ENCODE measurements at regions not wholly inside any gene's neighbourhood (a gene's known extent, or its start where the extent isn't known, plus 50 kb on each side); places are given as distances from the start of the nearest gene placed in this dataset.
A peak's percentile ranks its signal among the peaks of the same experiment; 100 is the strongest.

- ATAC-seq = no peak
- Mint-ChIP-seq H3K9me3 (no peaks in the 10 kb centered on the region), H3K27me3 (peaks cover 0 to 23% of the 10 kb centered on the region in 2 donors), H3K36me3 (no peaks in the 10 kb centered on the region), H3K27ac (no peak overlapping the region), H3K4me1 (ENCODE audit: low read depth in 2 of 2) (no peaks in the 10 kb centered on the region), H3K4me3 (no peak overlapping the region)
- DNase-seq (ENCODE audit: low spot score) = no peak
Measured at GRCh38 chr2:217631115-217631514, 371.7 kb downstream of the TNS1 start.

DNA sequence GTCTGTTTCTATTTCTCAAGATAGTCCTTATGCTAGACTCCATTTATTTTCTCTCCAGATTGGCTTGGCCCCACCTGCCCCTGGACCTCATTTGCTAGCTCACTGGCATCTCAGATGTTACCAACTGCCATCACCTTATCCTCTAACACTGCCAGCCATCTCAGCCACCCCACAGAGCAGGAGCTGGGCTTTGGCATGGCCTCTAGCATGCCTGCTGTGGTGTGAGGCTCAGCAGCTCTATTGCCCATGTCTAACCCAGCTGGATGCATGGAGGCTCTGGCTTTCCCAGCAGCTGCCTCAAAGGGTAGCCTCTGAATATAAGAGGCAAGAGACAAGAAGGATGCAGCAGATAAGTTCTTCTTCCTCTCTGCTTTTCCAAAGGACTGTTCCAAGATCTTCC, 373.4 kb downstream of the TNS1 start:
- Mint-ChIP-seq H3K36me3 (no peaks in the 10 kb centered on the region), H3K9me3 (no peaks in the 10 kb centered on the region), H3K4me1 (ENCODE audit: low read depth in 2 of 2) (no peaks in the 10 kb centered on the region), H3K27me3 (peaks cover 0 to 19% of the 10 kb centered on the region in 2 donors), H3K4me3 (no peak overlapping the region), H3K27ac (no peak overlapping the region)
- DNase-seq (ENCODE audit: low spot score) (no peak), ATAC-seq (no peak)

- Mint-ChIP-seq H3K27ac (no peak overlapping the region), H3K4me3 (no peak overlapping the region), H3K27me3 (peaks cover 0 to 15% of the 10 kb centered on the region in 2 donors), H3K9me3 (no peaks in the 10 kb centered on the region), H3K36me3 (no peaks in the 10 kb centered on the region), H3K4me1 (ENCODE audit: low read depth in 2 of 2) (no peaks in the 10 kb centered on the region)
- DNase-seq (ENCODE audit: low spot score) = no peak
- no peak for ATAC-seq
Measured at GRCh38 chr2:217628061-217628460, 374.7 kb downstream of the TNS1 start.

- ATAC-seq (no peak), DNase-seq (ENCODE audit: low spot score) (no peak)
- no peaks in the 10 kb centered on the region for H3K4me1 Mint-ChIP-seq (ENCODE audit: low read depth in 2 of 2)
- peaks cover 0 to 15% of the 10 kb centered on the region in 2 donors for H3K27me3 Mint-ChIP-seq
- no peak overlapping the region for H3K4me3 Mint-ChIP-seq
- H3K36me3 Mint-ChIP-seq = no peaks in the 10 kb centered on the region
- H3K9me3 Mint-ChIP-seq = no peaks in the 10 kb centered on the region
- H3K27ac Mint-ChIP-seq = no peak overlapping the region
Measured at GRCh38 chr2:217626926-217627325, 375.9 kb downstream of the TNS1 start.

DNA sequence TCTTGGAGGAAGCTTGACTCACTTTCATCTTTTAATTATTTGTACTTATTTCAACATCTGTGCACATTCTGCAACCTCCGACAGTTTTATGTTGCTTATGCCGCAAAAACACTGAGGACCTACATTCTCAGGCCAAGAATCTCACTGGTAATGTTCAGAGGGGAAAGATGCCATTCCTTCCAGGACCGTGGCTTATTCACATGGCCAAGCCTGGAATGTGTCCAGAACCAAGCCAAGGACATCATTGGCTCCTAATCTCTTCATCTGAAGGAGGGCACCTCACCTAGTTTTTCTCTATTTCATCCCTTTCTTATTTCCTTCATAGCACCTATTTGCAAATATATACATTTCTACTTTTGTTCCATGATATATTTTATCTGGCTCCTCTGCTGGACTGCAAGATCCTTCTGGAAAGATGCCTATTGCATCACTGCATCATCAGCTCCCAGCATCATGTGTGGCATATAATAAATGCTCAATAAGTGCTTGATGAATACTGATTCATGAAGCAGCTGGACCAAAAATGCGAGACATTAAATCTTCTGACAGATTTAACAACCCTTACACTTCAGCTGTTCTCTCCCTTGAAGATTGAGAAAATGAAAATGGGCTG, 377.1 kb downstream of the TNS1 start:
- Mint-ChIP-seq H3K4me3 (no peak overlapping the region), H3K27me3 (peaks cover 0 to 10% of the 10 kb centered on the region in 2 donors), H3K36me3 (no peaks in the 10 kb centered on the region), H3K27ac (no peak overlapping the region), H3K4me1 (ENCODE audit: low read depth in 2 of 2) (no peaks in the 10 kb centered on the region), H3K9me3 (no peaks in the 10 kb centered on the region)
- ATAC-seq (no peak), DNase-seq (ENCODE audit: low spot score) (no peak)

DNA sequence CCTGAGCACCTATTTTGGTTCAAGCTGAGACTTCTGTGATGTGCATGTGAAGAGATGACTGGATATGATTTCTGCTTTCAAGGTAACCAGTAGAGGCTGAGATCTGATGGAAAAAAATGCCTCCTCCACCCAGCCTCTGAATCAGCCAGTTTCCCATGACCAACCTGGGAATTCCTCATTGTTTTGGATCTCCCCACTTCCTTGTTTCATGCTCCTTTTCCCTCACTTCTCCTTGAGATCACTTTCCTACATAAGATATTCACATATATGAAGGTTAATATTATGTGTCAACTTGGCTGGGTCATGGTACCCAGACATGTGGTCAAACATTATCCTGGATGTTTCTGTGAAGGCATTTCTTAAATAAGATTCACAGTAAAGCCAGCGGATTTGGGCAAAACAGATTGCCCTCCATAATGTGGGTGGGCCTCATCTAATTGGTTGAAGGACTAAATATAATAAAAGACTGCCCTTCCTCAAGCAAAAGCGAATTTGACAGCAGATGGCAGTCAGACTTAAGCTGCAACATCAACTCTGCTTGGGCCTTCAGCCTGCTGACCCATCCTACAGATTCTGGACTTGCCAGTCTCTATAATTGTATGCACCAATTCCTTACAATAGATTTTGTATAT, 379.4 kb downstream of the TNS1 start:
- Mint-ChIP-seq H3K27ac (no peak overlapping the region), H3K4me3 (no peak overlapping the region), H3K36me3 (no peaks in the 10 kb centered on the region), H3K4me1 (ENCODE audit: low read depth in 2 of 2) (no peaks in the 10 kb centered on the region), H3K9me3 (no peaks in the 10 kb centered on the region), H3K27me3 (peaks cover 0 to 8% of the 10 kb centered on the region in 2 donors)
- ATAC-seq = no peak
- DNase-seq (ENCODE audit: low spot score) = no peak

DNA sequence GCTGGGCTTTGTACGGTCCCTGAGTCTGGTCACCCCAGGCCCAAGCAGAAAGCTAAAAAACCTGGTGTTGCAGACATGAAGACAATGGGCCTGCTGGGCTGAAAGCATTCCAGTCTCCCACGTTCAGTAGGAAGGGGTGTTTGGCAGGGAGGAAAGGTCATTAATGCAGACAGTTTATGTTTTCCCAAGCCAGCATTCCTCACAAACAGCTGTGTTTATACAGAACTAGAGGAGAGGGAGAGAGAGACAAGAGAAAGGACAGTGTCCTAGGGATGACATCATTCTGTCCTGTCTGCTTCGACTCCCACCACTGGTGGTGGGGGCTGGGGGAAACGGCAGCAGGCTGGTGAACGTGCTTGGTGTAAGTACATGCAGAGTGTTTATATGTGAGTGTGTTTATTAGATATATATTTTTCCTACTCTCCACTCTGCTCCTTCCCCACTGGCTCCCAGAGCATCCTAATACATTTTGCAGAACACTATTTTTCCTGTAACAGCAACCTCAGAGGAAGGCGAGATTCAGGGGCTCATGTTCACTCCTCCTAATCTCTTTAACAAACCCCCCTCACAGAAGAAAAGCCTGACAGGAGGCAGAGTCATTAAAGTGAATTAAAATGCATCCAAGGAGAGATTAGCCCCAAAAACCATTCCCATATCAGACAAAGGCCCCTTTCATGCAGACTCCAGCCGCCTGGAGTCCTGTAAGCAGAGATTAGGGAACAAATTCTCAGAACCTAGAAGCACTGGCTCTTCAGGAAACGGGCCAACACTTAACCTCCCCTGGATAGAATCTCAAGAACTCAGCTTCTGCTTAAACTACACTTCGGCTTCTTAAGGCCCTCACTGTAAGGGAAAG, 380.4 kb downstream of the TNS1 start:
- H3K27me3 Mint-ChIP-seq = peaks cover 0 to 8% of the 10 kb centered on the region in 2 donors
- no peak overlapping the region for H3K4me3 Mint-ChIP-seq
- no peaks in the 10 kb centered on the region for H3K4me1 Mint-ChIP-seq (ENCODE audit: low read depth in 2 of 2)
- ATAC-seq (no peak), DNase-seq (ENCODE audit: low spot score) (no peak)
- H3K36me3 Mint-ChIP-seq = no peaks in the 10 kb centered on the region
- H3K9me3 Mint-ChIP-seq = no peaks in the 10 kb centered on the region
- no peak overlapping the region for H3K27ac Mint-ChIP-seq

DNA sequence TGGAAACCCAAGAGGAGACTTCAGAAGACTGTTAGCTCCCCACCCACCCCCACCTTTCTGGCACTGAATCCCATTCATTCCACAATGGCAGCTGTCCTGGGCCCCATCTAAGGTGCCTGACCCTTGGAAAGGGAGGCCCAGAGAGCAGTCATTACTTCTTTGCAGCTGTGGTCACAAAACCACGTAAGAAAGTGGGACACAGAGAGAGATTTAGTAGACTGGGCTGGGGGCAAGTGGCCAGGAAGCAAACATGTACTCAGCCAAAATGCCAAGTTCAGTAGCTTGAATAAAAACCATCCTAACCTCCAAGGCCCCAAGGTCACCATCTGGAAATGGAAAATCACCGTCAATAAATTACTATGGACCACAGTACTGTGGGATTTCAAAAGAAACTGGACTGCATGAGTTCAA, 381.4 kb downstream of the TNS1 start:
- DNase-seq (ENCODE audit: low spot score) (no peak), ATAC-seq (no peak)
- H3K27me3 Mint-ChIP-seq = peaks cover 3 to 8% of the 10 kb centered on the region in 2 donors
- no peak overlapping the region for H3K4me3 Mint-ChIP-seq
- H3K36me3 Mint-ChIP-seq = no peaks in the 10 kb centered on the region
- no peak overlapping the region for H3K27ac Mint-ChIP-seq
- H3K4me1 Mint-ChIP-seq (ENCODE audit: low read depth in 2 of 2) = no peaks in the 10 kb centered on the region
- H3K9me3 Mint-ChIP-seq = no peaks in the 10 kb centered on the region

DNA sequence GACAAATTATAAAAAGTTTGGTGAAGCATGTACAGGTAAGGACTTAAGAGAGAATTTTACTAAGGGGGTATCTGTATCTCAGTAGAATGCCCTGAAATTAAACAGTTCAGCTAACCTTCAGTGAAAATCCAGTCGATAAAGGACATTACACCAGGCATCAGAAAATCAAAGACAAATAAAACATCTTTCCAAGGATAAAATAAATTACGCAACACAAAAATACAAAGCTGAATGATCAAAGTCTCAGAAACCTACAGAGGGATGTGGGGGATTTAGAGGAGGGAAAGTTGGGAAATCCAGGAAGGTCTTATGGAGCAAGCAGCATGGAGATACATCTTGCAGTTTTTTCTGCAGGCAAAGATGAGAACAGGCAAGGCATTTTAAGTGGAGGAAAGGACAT, 384.1 kb downstream of the TNS1 start:
- ATAC-seq (no peak), DNase-seq (ENCODE audit: low spot score) (no peak)
- H3K27me3 Mint-ChIP-seq = peaks cover 0 to 5% of the 10 kb centered on the region in 2 donors
- H3K36me3 Mint-ChIP-seq = no peaks in the 10 kb centered on the region
- H3K4me1 Mint-ChIP-seq (ENCODE audit: low read depth in 2 of 2) = peaks cover 0 to 4% of the 10 kb centered on the region in 2 donors
- H3K27ac Mint-ChIP-seq = no peak overlapping the region
- no peak overlapping the region for H3K4me3 Mint-ChIP-seq
- H3K9me3 Mint-ChIP-seq = no peaks in the 10 kb centered on the region

GRCh38 chr2:217617616-217618022, 385.2 kb downstream of the TNS1 start:
- DNase-seq (ENCODE audit: low spot score) (no peak), ATAC-seq (no peak)
- Mint-ChIP-seq H3K27me3 (peaks cover 0 to 5% of the 10 kb centered on the region in 2 donors), H3K4me3 (no peak overlapping the region), H3K27ac (no peak overlapping the region), H3K4me1 (ENCODE audit: low read depth in 2 of 2) (peaks cover 0 to 4% of the 10 kb centered on the region in 2 donors), H3K9me3 (no peaks in the 10 kb centered on the region), H3K36me3 (no peaks in the 10 kb centered on the region)

DNA sequence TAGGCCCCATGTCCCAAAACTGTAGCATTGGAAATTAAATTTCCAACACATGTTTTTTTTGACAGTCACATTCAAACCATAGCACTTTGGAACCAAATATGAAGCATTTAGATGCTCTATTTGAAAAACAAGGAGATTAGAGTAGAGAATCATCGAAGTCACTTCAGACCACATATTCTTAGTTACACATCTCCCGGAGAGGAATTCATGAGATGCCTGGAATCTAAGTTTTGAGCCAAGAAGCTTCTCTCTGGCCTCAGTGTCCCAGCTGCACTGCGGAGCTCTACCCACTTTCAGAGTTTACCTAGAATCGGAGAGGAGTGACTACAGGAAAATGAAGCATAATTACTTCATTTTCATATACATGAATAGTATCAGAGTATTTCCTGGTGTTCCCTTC, 385.9 kb downstream of the TNS1 start:
- Mint-ChIP-seq H3K27me3 (peaks cover 0 to 5% of the 10 kb centered on the region in 2 donors), H3K4me3 (no peak overlapping the region), H3K9me3 (no peaks in the 10 kb centered on the region), H3K36me3 (no peaks in the 10 kb centered on the region), H3K4me1 (ENCODE audit: low read depth in 2 of 2) (peaks cover 0 to 4% of the 10 kb centered on the region in 2 donors), H3K27ac (no peak overlapping the region)
- DNase-seq (ENCODE audit: low spot score) (no peak), ATAC-seq (no peak)

- ATAC-seq (no peak), DNase-seq (ENCODE audit: low spot score) (no peak)
- Mint-ChIP-seq H3K9me3 (no peaks in the 10 kb centered on the region), H3K27me3 (peaks cover 0 to 8% of the 10 kb centered on the region in 2 donors), H3K36me3 (no peaks in the 10 kb centered on the region), H3K4me3 (no peak overlapping the region), H3K4me1 (ENCODE audit: low read depth in 2 of 2) (peaks cover 6 to 9% of the 10 kb centered on the region in 2 donors), H3K27ac (peak overlapping the region in 1 of 2 donors; percentile 46)
Measured at GRCh38 chr2:217615171-217615570, 387.6 kb downstream of the TNS1 start.

- Mint-ChIP-seq H3K27me3 (peaks cover 0 to 8% of the 10 kb centered on the region in 2 donors), H3K4me1 (ENCODE audit: low read depth in 2 of 2) (peaks cover 6 to 9% of the 10 kb centered on the region in 2 donors), H3K36me3 (no peaks in the 10 kb centered on the region), H3K27ac (no peak overlapping the region), H3K4me3 (no peak overlapping the region), H3K9me3 (no peaks in the 10 kb centered on the region)
- DNase-seq (ENCODE audit: low spot score) (no peak), ATAC-seq (peak; percentile 43 to 64)
Measured at GRCh38 chr2:217614498-217614897, 388.3 kb downstream of the TNS1 start.

DNA sequence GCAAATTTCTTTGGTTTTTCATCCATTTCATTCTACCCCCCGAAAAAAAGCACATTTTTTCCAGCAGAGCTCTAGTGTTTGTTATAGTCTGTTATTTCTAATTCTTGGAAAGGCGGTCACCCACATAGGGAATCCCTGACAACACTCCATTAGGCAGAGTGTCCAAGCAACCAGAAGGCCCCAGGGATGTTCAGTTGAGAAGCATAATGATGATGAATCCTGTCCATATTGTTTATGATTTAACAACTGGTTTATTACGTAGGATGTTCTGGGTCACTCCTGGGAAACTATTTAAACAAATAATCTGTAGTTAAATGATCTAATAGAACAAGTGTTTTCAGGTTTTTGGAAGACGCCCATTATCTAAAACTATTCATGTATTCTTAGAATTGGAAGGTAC, 388.7 kb downstream of the TNS1 start:
- H3K4me3 Mint-ChIP-seq = no peak overlapping the region
- no peaks in the 10 kb centered on the region for H3K36me3 Mint-ChIP-seq
- H3K4me1 Mint-ChIP-seq (ENCODE audit: low read depth in 2 of 2) = peaks cover 6 to 9% of the 10 kb centered on the region in 2 donors
- peaks cover 3 to 8% of the 10 kb centered on the region in 2 donors for H3K27me3 Mint-ChIP-seq
- DNase-seq (ENCODE audit: low spot score) (no peak), ATAC-seq (no peak)
- no peak overlapping the region for H3K27ac Mint-ChIP-seq
- no peaks in the 10 kb centered on the region for H3K9me3 Mint-ChIP-seq
